ENCODE measurements at regions not wholly inside any gene's neighbourhood (a gene's known extent, or its start where the extent isn't known, plus 50 kb on each side); places are given as distances from the start of the nearest gene placed in this dataset.

- Mint-ChIP-seq H3K27ac (no peak overlapping the region), H3K9me3 (no peaks in the 10 kb centered on the region; the same call in 2 of the 3 replicates), H3K4me1 (peaks cover 18% of the 10 kb centered on the region), H3K27me3 (ENCODE audit: insufficient read depth, low read depth, poor library complexity) (no peaks in the 10 kb centered on the region), H3K4me3 (no peak overlapping the region), H3K36me3 (ENCODE audit: low read depth) (no peaks in the 10 kb centered on the region)
- DNase-seq (ENCODE audit: low spot score) (no peak), ATAC-seq (no peak)
- H3K9me2 ChIP-seq (ENCODE audit: insufficient read depth): no peaks in the 10 kb centered on the region
- TF ChIP-seq ZNF462 (CRISPR knock-in tag; IDR thresholded peaks at IDR 0.05) (no peak), CREB1 (CRISPR knock-in tag; IDR thresholded peaks at IDR 0.05; ENCODE audit: low read depth) (no peak), EZH2 (IDR thresholded peaks at IDR 0.05; ENCODE audit: low read depth, unreplicated experiment) (no peak), POLR2AphosphoS5 (IDR thresholded peaks at IDR 0.05; ENCODE audit: low read depth) (no peak), ZNF114 (CRISPR knock-in tag; IDR thresholded peaks at IDR 0.05) (no peak), JUNB (IDR thresholded peaks at IDR 0.05; ENCODE audit: unreplicated experiment) (no peak), NANOG (IDR thresholded peaks at IDR 0.05; ENCODE audit: borderline replicate concordance) (no peak), REST (IDR thresholded peaks at IDR 0.05; ENCODE audit: unreplicated experiment) (no peak)
- no peak overlapping the region for H3K4me2 ChIP-seq
- no peaks in the 10 kb centered on the region for H4K20me1 ChIP-seq (replicated peaks; ENCODE audit: insufficient read depth)
- no peak overlapping the region for H3K27ac ChIP-seq (ENCODE audit: low read depth)
- H3K27me3 ChIP-seq (ENCODE audit: insufficient read depth): no peaks in the 10 kb centered on the region
- H3K4me1 ChIP-seq (ENCODE audit: insufficient read depth): peaks cover 15% of the 10 kb centered on the region
- no peak overlapping the region for H3K4me3 ChIP-seq
- no peaks in the 10 kb centered on the region for H3F3A ChIP-seq (replicated peaks; ENCODE audit: low read depth)
- no peaks in the 10 kb centered on the region for H3K79me2 ChIP-seq (replicated peaks; ENCODE audit: insufficient read depth)
- H3K36me3 ChIP-seq (ENCODE audit: insufficient read depth): no peaks in the 10 kb centered on the region
- no peak overlapping the region for H2AFZ ChIP-seq
These were observed 1173.0 kb upstream of the CNTN5 start for GRCh38 chr11:97847730-97848129.

Measured in GM23338 (cell line).